Transverse colon (tissue), 4 donors: ENCODE measurements at regions not wholly inside any gene's neighbourhood (a gene's known extent, or its start where the extent isn't known, plus 50 kb on each side); places are given as distances from the start of the nearest gene placed in this dataset.

Experiments
- DNase-seq: peaks from one replicate; pipeline ENCODE4 v3.0.0-alpha.2; 2019
- H3K27ac ChIP-seq, 4 donors: fragments of 200-600 bp; sonication (generic); 2 replicates each; pipeline ENCODE4 v1.5.1; 2016 to 2018; ENCODE audit warnings: inconsistent platforms in 4 of 4
- H3K27me3 ChIP-seq: fragments of 200-600 bp; sonication (generic); 2 replicates; pipeline ENCODE4 v1.5.1; 2017; ENCODE audit warnings: inconsistent platforms
- H3K36me3 ChIP-seq, 4 donors: fragments of 200-600 bp; sonication (generic); 2 replicates each; pipeline ENCODE4 v1.5.1; 2017 to 2019; ENCODE audit warnings: inconsistent platforms in 4 of 4
- H3K4me1 ChIP-seq, 4 donors: fragments of 200-600 bp; sonication (generic); 2 replicates each; pipeline ENCODE4 v1.5.1; 2017 to 2020; ENCODE audit warnings: inconsistent platforms in 4 of 4
- H3K4me3 ChIP-seq, 4 donors: fragments of 200-600 bp; sonication (generic); 1 replicate in 1 of 4; 2 replicates in 3 of 4; pipeline versions ENCODE4 v1.5.1 to v1.6.1; 2017 to 2019; ENCODE audit warnings: inconsistent platforms in 4 of 4
- H3K9me3 ChIP-seq, 2 donors: fragments of 200-600 bp; sonication (generic); 2 replicates each; pipeline ENCODE4 v1.5.1; 2017 to 2019; ENCODE audit warnings: inconsistent platforms in 2 of 2
- CTCF ChIP-seq, 5 experiments: fragments of 200-600 bp in 3 of 5; fragments of 450-650 bp in 2 of 5; sonication (generic) in 3 of 5; IDR thresholded peaks; 1 replicate in 2 of 5; 2 replicates in 3 of 5; pipeline ENCODE4 v1.5.1; 2016 to 2017; ENCODE audit warnings: antibody characterized with exemption in 5 of 5, inconsistent platforms in 3 of 5, mild to moderate bottlenecking in 2 of 5, moderate library complexity in 1 of 5
- EP300 ChIP-seq: sonication (generic); formaldehyde crosslinking; IDR thresholded peaks from one replicate; pipeline ENCODE4 v1.6.1; 2017; ENCODE audit warnings: antibody characterized with exemption, low read depth
- POLR2A ChIP-seq: fragments of 450-650 bp; IDR thresholded peaks from one replicate; pipeline ENCODE4 v1.6.1; 2016; ENCODE audit warnings: antibody characterized with exemption, mild to moderate bottlenecking, moderate library complexity
- POLR2AphosphoS5 ChIP-seq, 3 donors: sonication (generic); formaldehyde crosslinking; IDR thresholded peaks; one replicate each; pipeline ENCODE4 v1.6.1; 2016; ENCODE audit warnings: antibody characterized with exemption in 3 of 3
- WGBS, 2 donors: methylation state at CpG; one replicate each; pipeline ENCODE4 v1.1.5; 2018; ENCODE audit warnings: low coverage in 1 of 2; 5-methylcytosine and 5-hydroxymethylcytosine counted together
- in situ Hi-C, 4 donors: fragments of 200-750 bp; cut with MboI; loops; one replicate each; pipeline versions ENCODE4 v1.15.0 to v1.15.1; 2017; ENCODE audit warnings: low sequenced_read_pairs in 3 of 4, low pct_ligation_motif_present in 1 of 4, low pct_unique_long_range_greater_than_20kb in 1 of 4
- intact Hi-C: fragments of 100-400 bp; cut with DNase I; formaldehyde crosslinking; loops from one replicate; pipeline ENCODE4 v1.15.1; 2023; ENCODE audit warnings: low total_unique reads

GRCh38 chr15:95457520-95457919 is 873.0 kb upstream of the NR2F2 start:
- H3K9me3 ChIP-seq, result no peaks in the 10 kb centered on the region

DNA sequence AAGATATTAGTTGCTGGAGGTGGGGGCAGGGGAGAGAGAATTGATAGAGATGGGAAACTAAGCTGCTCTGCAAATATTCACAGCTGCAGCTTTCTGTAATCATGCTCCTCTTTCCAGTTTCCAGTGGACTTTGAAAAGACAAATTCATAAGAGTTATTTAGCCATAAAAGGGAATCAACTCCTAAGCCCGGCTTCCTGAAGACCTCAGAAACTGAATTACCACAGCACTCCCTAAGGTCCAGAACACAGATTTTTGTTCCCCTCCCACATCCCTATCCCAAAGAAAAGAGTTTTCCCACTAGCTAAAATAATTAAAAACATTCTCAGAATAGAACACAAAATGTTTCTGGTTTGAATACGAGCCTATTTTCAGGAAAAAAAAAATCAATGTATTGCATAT is 871.8 kb upstream of the NR2F2 start:
- H3K9me3 ChIP-seq, result no peaks in the 10 kb centered on the region
- in situ Hi-C loops, result no loop called here
- intact Hi-C loops, result no loop called here
- no peaks in the 10 kb centered on the region for H3K27me3 ChIP-seq
- 35 to 42% methylated on average over 2 of the region's 2 CpGs for WGBS, 2 donors
- TF ChIP-seq EP300 (no peak), POLR2A (no peak), CTCF (IDR thresholded peaks at IDR 0.05) (no peak)
- H3K4me1 ChIP-seq, result no peaks in the 10 kb centered on the region
- DNase-seq, result no peak
- no peak overlapping the region for H3K4me3 ChIP-seq
- no peaks in the 10 kb centered on the region for H3K36me3 ChIP-seq
- no peak overlapping the region for H3K27ac ChIP-seq

More at GRCh38 chr15:95457520-95457919, 873.0 kb upstream of the NR2F2 start:
- no peak overlapping the region for H3K27ac ChIP-seq
- no peak overlapping the region for H3K4me3 ChIP-seq
- intact Hi-C loops, result no loop called here
- WGBS, 2 donors, result 70% methylated on average over 7 of the region's 7 CpGs; no CpG with 5 or more reads in 1 of the 2 donors
- no peaks in the 10 kb centered on the region for H3K4me1 ChIP-seq
- in situ Hi-C loops, result no loop called here
- TF ChIP-seq EP300 (no peak), CTCF (IDR thresholded peaks at IDR 0.05) (no peak), POLR2A (no peak), POLR2AphosphoS5 (IDR thresholded peaks at IDR 0.05) (no peak)
- no peaks in the 10 kb centered on the region for H3K36me3 ChIP-seq
- no peaks in the 10 kb centered on the region for H3K27me3 ChIP-seq
- no peak for DNase-seq

DNA sequence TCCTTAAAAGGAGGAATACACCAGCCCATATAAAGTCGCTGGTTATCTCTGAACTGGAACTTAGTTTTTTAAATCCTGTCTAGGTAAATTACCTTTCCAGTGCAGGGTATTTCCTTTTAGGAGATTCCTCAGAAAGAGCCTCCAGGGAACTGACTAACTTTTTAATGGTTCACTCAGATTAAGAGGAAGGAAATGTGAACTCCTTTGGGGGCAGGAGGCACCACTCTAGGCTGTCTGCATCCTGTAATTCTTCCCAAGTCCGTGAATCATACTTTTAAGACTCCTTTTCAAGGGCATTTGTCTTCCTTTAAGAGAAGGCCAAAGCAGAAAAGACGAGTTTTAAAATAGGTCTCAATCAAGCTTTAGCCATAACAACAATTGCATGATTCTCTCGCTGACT is 871.2 kb upstream of the NR2F2 start:
- H3K9me3 ChIP-seq, result no peaks in the 10 kb centered on the region
- H3K27ac ChIP-seq, result no peak overlapping the region
- H3K36me3 ChIP-seq, result no peaks in the 10 kb centered on the region
- H3K27me3 ChIP-seq, result no peaks in the 10 kb centered on the region
- no peaks in the 10 kb centered on the region for H3K4me1 ChIP-seq
- TF ChIP-seq EP300, result no peak
- no peak for TF ChIP-seq POLR2AphosphoS5 (IDR thresholded peaks at IDR 0.05)
- TF ChIP-seq POLR2A, result no peak
- TF ChIP-seq CTCF (IDR thresholded peaks at IDR 0.05), result no peak
- no peak for DNase-seq
- no peak overlapping the region for H3K4me3 ChIP-seq
- in situ Hi-C loops, result no loop called here
- intact Hi-C loops, result no loop called here
- 52 to 54% methylated on average over 4 of the region's 4 CpGs for WGBS, 2 donors

- intact Hi-C loops, result no loop called here
- Histone ChIP-seq H3K4me3 (no peak overlapping the region), H3K4me1 (no peaks in the 10 kb centered on the region), H3K27me3 (no peaks in the 10 kb centered on the region), H3K9me3 (no peaks in the 10 kb centered on the region), H3K36me3 (no peaks in the 10 kb centered on the region), H3K27ac (no peak overlapping the region)
- no peak for TF ChIP-seq POLR2AphosphoS5 (IDR thresholded peaks at IDR 0.05)
- TF ChIP-seq CTCF (IDR thresholded peaks at IDR 0.05), result no peak
- no peak for TF ChIP-seq EP300
- TF ChIP-seq POLR2A, result no peak
- in situ Hi-C loops, result no loop called here
- DNase-seq, result no peak
- 59 to 69% methylated on average over 5 to 12 of the region's 12 CpGs for WGBS, 2 donors
These were observed 866.0 kb upstream of the NR2F2 start for GRCh38 chr15:95464509-95464908.
